Endothelial cell of umbilical vein (primary cell): ENCODE measurements at regions not wholly inside any gene's neighbourhood (a gene's known extent, or its start where the extent isn't known, plus 50 kb on each side); places are given as distances from the start of the nearest gene placed in this dataset.

ENCODE experiments used
- BruUV-seq: library from RNA; stranded (reverse); fragments of 400-500 nt; replicated peaks from 2 replicates; lab custom pipeline; 2021; lab: Mats Ljungman, UMichigan
- CTCF ChIA-PET: fragments of 300-600, 350-600 bp; sonication (Branson Sonifier 250); formaldehyde crosslinking; loops from one replicate; lab custom pipeline; 2021; ENCODE audit warnings: antibody characterized with exemption, inconsistent platforms; lab: Charles Lee
- POLR2A ChIA-PET: fragments of 300-600, 350-600 bp; sonication (Branson Sonifier 250); formaldehyde crosslinking; loops from one replicate; lab custom pipeline; 2021; ENCODE audit warnings: antibody characterized with exemption, inconsistent platforms; lab: Charles Lee
- DNase-seq: peaks from one replicate; pipeline ENCODE4 v3.0.0-alpha.2; 2011; ENCODE audit warnings: low read depth, low spot score
- FAIRE-seq: peaks from 2 replicates; lab custom pipeline; 2011; peaks lifted over from hg19 to GRCh38; lab: Jason Lieb, UNC
- H2AFZ ChIP-seq: 2 replicates; pipeline ENCODE4 v1.6.0; 2012; ENCODE audit warnings: low read depth, low read length, control low read depth, inconsistent platforms
- H3K27ac ChIP-seq: 2 replicates; pipeline ENCODE4 v1.5.1; 2011; ENCODE audit warnings: low read depth, mild to moderate bottlenecking, control low read depth, low read length, moderate library complexity; ENCODE audit not compliant: insufficient read depth
- H3K27me3 ChIP-seq, 2 experiments: 2 replicates each; pipeline versions ENCODE4 v1.6.0 to v1.6.1; 2011; ENCODE audit warnings: low read length in 2 of 2, mixed read lengths in 1 of 2; ENCODE audit not compliant: control insufficient read depth in 2 of 2, insufficient read depth in 2 of 2
- H3K36me3 ChIP-seq, 2 experiments: 2 replicates in 1 of 2; 3 replicates in 1 of 2; pipeline ENCODE4 v1.5.1; 2011; ENCODE audit warnings: low read length in 2 of 2, mild to moderate bottlenecking in 1 of 2, moderate library complexity in 1 of 2; ENCODE audit not compliant: control insufficient read depth in 2 of 2, insufficient read depth in 2 of 2; ENCODE audit errors: extremely low read depth in 1 of 2
- H3K4me1 ChIP-seq: 3 replicates; pipeline ENCODE4 v1.5.1; 2011; ENCODE audit warnings: mild to moderate bottlenecking, low read length; ENCODE audit not compliant: control insufficient read depth, insufficient read depth; ENCODE audit errors: extremely low read depth
- H3K4me2 ChIP-seq: 2 replicates; pipeline ENCODE4 v1.6.1; 2011; ENCODE audit warnings: low read length, control low read depth, mixed read lengths; ENCODE audit not compliant: insufficient read depth
- H3K4me3 ChIP-seq, 3 experiments: fragments of 200-600 bp in 1 of 3; sonication (generic), shearing (Covaris generic) in 1 of 3; replicated peaks in 1 of 3; 2 replicates each; pipeline ENCODE4 v1.5.1; 2011 to 2016; ENCODE audit warnings: control low read depth in 3 of 3, low read length in 3 of 3, mild to moderate bottlenecking in 2 of 3, inconsistent platforms in 1 of 3, low read depth in 1 of 3, moderate library complexity in 1 of 3; ENCODE audit not compliant: insufficient read depth in 1 of 3
- H3K79me2 ChIP-seq: 2 replicates; pipeline ENCODE4 v1.6.0; 2012; ENCODE audit warnings: low read length, inconsistent platforms; ENCODE audit not compliant: control insufficient read depth, insufficient read depth
- H3K9ac ChIP-seq: replicated peaks from 2 replicates; pipeline ENCODE3; 2011; ENCODE audit warnings: low read length, control low read depth; ENCODE audit not compliant: insufficient read depth; ENCODE audit errors: extremely low read depth
- H3K9me1 ChIP-seq: replicated peaks from 3 replicates; pipeline ENCODE4 v1.6.0; 2011; ENCODE audit warnings: mild to moderate bottlenecking, low read length; ENCODE audit not compliant: control insufficient read depth, insufficient read depth; ENCODE audit errors: extremely low read depth
- H3K9me3 ChIP-seq: replicated peaks from 2 replicates; pipeline ENCODE4 v1.5.1; 2012; ENCODE audit warnings: low read length, inconsistent platforms; ENCODE audit not compliant: control insufficient read depth, insufficient read depth
- H4K20me1 ChIP-seq: replicated peaks from 2 replicates; pipeline ENCODE3; 2011; ENCODE audit warnings: mild to moderate bottlenecking, low read length; ENCODE audit not compliant: control insufficient read depth, insufficient read depth; ENCODE audit errors: extremely low read depth
- EZH2 ChIP-seq: IDR thresholded peaks from 2 replicates; pipeline ENCODE4 v1.6.1; 2012; ENCODE audit warnings: borderline replicate concordance, low read depth, mild to moderate bottlenecking, moderate library complexity, low read length, inconsistent platforms; ENCODE audit not compliant: severe bottlenecking
- FOS ChIP-seq: IDR thresholded peaks from 2 replicates; pipeline ENCODE4 v1.6.1; 2011; ENCODE audit warnings: mild to moderate bottlenecking, low read length, moderate library complexity, borderline replicate concordance; ENCODE audit not compliant: insufficient read depth
- GATA2 ChIP-seq: IDR thresholded peaks from 2 replicates; pipeline ENCODE4 v1.7.0; 2011; ENCODE audit warnings: low read depth, mild to moderate bottlenecking, moderate library complexity, mixed read lengths, low read length; ENCODE audit not compliant: insufficient read length, insufficient read depth
- JUN ChIP-seq: IDR thresholded peaks from 2 replicates; pipeline ENCODE4 v1.6.1; 2011; ENCODE audit warnings: borderline replicate concordance, low read depth; ENCODE audit not compliant: insufficient read length, insufficient read depth
- MYC ChIP-seq: IDR thresholded peaks from one replicate; pipeline ENCODE4 v1.6.1; 2011; ENCODE audit warnings: mild to moderate bottlenecking, low read depth, low read length
- POLR2A ChIP-seq: IDR thresholded peaks from 2 replicates; pipeline ENCODE4 v1.6.1; 2012; ENCODE audit warnings: low read depth, mild to moderate bottlenecking, control low read depth, low read length
- POLR2AphosphoS5 ChIP-seq: IDR thresholded peaks from 2 replicates; pipeline ENCODE4 v1.6.1; 2012; ENCODE audit warnings: low read depth, mild to moderate bottlenecking, control low read depth, low read length, moderate library complexity; ENCODE audit not compliant: insufficient read depth
- dilution Hi-C: fragments of 300-500 bp; cut with MboI; formaldehyde crosslinking; loops from one replicate; pipeline ENCODE4 v1.15.0; 2019; ENCODE audit warnings: low sequenced_read_pairs; ENCODE audit not compliant: extremely low pct_ligation_motif_present
- intact Hi-C: fragments of 100-400 bp; cut with micrococcal nuclease; formaldehyde crosslinking; loops from one replicate; pipeline ENCODE4 v1.10.0; 2022
- TF ChIP-seq, protein P1 (sequence below), 2 donors: IDR thresholded peaks; 1 replicate in 1 of 2; 2 replicates in 1 of 2; pipeline ENCODE4 v1.5.1; 2011; ENCODE audit warnings: low read length in 2 of 2, mild to moderate bottlenecking in 2 of 2, moderate library complexity in 2 of 2, control low read depth in 1 of 2, inconsistent platforms in 1 of 2, low read depth in 1 of 2; ENCODE audit not compliant: insufficient read depth in 1 of 2; ENCODE audit errors: extremely low read depth in 1 of 2
- TF ChIP-seq, protein P2 (sequence below): IDR thresholded peaks from 2 replicates; pipeline ENCODE4 v1.6.1; 2011; ENCODE audit not compliant: insufficient read depth, insufficient read length

DNA sequence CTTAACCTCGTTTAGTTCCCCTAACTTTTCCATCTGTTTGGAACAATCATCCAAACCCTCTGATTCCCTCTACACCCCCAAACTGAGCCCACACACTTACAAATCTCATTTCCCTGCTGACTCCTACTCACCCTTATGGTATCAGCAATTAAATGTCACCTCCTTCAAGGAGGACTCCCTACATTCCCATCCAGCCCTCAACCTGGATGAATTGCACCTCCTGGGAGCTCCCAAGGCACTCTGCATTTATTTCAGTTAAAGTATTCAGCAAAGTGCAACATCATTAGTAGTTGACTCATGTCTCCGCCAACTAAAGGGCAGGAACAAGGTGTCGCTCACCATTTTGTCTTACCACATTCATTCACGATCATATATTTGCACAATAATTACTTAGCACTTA is 353.5 kb downstream of the TMEM114 start:
- FAIRE-seq (no peak), DNase-seq (no peak)
- no peak overlapping the region for H3K9ac ChIP-seq
- H3K4me3 ChIP-seq = no peak overlapping the region
- intact Hi-C loops = no loop called here
- TF ChIP-seq GATA2 (no peak), POLR2A (no peak), FOS (no peak), POLR2AphosphoS5 (no peak), JUN (no peak), EZH2 (no peak), MYC (no peak)
- TF ChIP-seq, protein P1, sequence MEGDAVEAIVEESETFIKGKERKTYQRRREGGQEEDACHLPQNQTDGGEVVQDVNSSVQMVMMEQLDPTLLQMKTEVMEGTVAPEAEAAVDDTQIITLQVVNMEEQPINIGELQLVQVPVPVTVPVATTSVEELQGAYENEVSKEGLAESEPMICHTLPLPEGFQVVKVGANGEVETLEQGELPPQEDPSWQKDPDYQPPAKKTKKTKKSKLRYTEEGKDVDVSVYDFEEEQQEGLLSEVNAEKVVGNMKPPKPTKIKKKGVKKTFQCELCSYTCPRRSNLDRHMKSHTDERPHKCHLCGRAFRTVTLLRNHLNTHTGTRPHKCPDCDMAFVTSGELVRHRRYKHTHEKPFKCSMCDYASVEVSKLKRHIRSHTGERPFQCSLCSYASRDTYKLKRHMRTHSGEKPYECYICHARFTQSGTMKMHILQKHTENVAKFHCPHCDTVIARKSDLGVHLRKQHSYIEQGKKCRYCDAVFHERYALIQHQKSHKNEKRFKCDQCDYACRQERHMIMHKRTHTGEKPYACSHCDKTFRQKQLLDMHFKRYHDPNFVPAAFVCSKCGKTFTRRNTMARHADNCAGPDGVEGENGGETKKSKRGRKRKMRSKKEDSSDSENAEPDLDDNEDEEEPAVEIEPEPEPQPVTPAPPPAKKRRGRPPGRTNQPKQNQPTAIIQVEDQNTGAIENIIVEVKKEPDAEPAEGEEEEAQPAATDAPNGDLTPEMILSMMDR (IDR thresholded peaks at IDR 0.05; ENCODE audit: extremely low read depth in 1 of 2, insufficient read depth in 1 of 2, low read depth in 1 of 2, low read length in 2 of 2) = no peak
- TF ChIP-seq, protein P2, sequence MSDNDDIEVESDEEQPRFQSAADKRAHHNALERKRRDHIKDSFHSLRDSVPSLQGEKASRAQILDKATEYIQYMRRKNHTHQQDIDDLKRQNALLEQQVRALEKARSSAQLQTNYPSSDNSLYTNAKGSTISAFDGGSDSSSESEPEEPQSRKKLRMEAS = no peak
- H3K4me1 ChIP-seq = no peaks in the 10 kb centered on the region
- no peaks in the 10 kb centered on the region for H3K9me1 ChIP-seq
- dilution Hi-C loops = no loop called here
- ChIA-PET CTCF (no interaction called here), POLR2A (no interaction called here)
- H3K27me3 ChIP-seq = no peaks in the 10 kb centered on the region
- H2AFZ ChIP-seq = no peak overlapping the region
- no TSS peak for BruUV-seq
- no peaks in the 10 kb centered on the region for H4K20me1 ChIP-seq
- H3K27ac ChIP-seq = no peak overlapping the region
- peaks cover 3% of the 10 kb centered on the region for H3K9me3 ChIP-seq
- no peak overlapping the region for H3K4me2 ChIP-seq
- H3K36me3 ChIP-seq = no peaks in the 10 kb centered on the region
- H3K79me2 ChIP-seq = no peaks in the 10 kb centered on the region
